ENCODE measurements at regions not wholly inside any gene's neighbourhood (a gene's known extent, or its start where the extent isn't known, plus 50 kb on each side); places are given as distances from the start of the nearest gene placed in this dataset.

DNA sequence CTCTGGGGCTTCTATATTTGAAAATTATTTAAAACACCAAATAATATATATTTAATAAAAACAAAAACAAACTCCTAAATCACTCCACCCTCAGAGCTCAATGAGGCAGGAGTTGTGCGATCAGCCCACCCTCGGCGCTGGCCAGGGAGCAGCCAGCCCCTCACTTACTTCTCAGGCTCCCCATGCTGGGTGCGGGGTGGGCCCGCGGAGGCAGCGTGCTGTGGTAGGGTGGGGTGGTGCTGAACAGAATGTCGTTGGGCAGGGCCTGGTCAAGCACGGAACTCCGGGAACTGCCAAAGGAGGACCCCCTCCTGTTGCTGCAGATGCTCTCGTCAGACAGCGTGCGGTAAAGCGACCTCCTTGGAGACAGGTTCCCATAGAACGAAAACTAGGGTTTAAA is 204.5 kb downstream of the SIPA1L2 start:
- H3K36me3 Mint-ChIP-seq (ENCODE audit: insufficient read depth, unreplicated experiment) = peaks cover 49% of the 10 kb centered on the region
- BruUV-seq (replicated peaks) = no TSS peak
- ChIA-PET CTCF (no interaction called here), POLR2A (no interaction called here)
- peaks cover 27% of the 10 kb centered on the region for H3K4me1 Mint-ChIP-seq (ENCODE audit: insufficient read depth, unreplicated experiment)
- no peaks in the 10 kb centered on the region for H3K9me3 Mint-ChIP-seq (ENCODE audit: unreplicated experiment)
- no peak overlapping the region for H3K4me3 Mint-ChIP-seq (ENCODE audit: unreplicated experiment)
- no peak for DNase-seq (ENCODE audit: unreplicated experiment)
- intact Hi-C loops (cut with micrococcal nuclease) = no loop called here
- H3K27me3 Mint-ChIP-seq (ENCODE audit: insufficient read depth, unreplicated experiment) = no peaks in the 10 kb centered on the region
- TF ChIP-seq, protein P1, sequence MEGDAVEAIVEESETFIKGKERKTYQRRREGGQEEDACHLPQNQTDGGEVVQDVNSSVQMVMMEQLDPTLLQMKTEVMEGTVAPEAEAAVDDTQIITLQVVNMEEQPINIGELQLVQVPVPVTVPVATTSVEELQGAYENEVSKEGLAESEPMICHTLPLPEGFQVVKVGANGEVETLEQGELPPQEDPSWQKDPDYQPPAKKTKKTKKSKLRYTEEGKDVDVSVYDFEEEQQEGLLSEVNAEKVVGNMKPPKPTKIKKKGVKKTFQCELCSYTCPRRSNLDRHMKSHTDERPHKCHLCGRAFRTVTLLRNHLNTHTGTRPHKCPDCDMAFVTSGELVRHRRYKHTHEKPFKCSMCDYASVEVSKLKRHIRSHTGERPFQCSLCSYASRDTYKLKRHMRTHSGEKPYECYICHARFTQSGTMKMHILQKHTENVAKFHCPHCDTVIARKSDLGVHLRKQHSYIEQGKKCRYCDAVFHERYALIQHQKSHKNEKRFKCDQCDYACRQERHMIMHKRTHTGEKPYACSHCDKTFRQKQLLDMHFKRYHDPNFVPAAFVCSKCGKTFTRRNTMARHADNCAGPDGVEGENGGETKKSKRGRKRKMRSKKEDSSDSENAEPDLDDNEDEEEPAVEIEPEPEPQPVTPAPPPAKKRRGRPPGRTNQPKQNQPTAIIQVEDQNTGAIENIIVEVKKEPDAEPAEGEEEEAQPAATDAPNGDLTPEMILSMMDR (IDR thresholded peaks at IDR 0.05; ENCODE audit: unreplicated experiment) = no peak
- H3K27ac Mint-ChIP-seq (ENCODE audit: low read depth, unreplicated experiment) = no peak overlapping the region

GRCh38 chr1:232423591-232423990 is 206.3 kb downstream of the SIPA1L2 start:
- H3K36me3 Mint-ChIP-seq (ENCODE audit: insufficient read depth, unreplicated experiment) = peaks cover 58% of the 10 kb centered on the region
- peaks cover 27% of the 10 kb centered on the region for H3K4me1 Mint-ChIP-seq (ENCODE audit: insufficient read depth, unreplicated experiment)
- no TSS peak for BruUV-seq (replicated peaks)
- peak overlapping the region; percentile 81 for H3K27ac Mint-ChIP-seq (ENCODE audit: low read depth, unreplicated experiment)
- TF ChIP-seq, protein P1 (IDR thresholded peaks at IDR 0.05; ENCODE audit: unreplicated experiment) = no peak
- peak; percentile 50 for DNase-seq (ENCODE audit: unreplicated experiment)
- H3K27me3 Mint-ChIP-seq (ENCODE audit: insufficient read depth, unreplicated experiment) = no peaks in the 10 kb centered on the region
- no peaks in the 10 kb centered on the region for H3K9me3 Mint-ChIP-seq (ENCODE audit: unreplicated experiment)
- POLR2A ChIA-PET = interaction anchor here (0.6 to 3.1 kb wide), 18 partner anchors 11 to 1085 kb away, joined by 3 to 17 read pairs (median 3); no protein-coding TSS in a partner anchor
- CTCF ChIA-PET = interaction anchor here (0.6 to 2.1 kb wide), 9 partner anchors 28 to 756 kb away, joined by 3 to 11 read pairs (median 3); no protein-coding TSS in a partner anchor
- intact Hi-C loops (cut with micrococcal nuclease) = loop anchor here (2.0 kb wide), 2 partner anchors 205 to 557 kb away; no protein-coding TSS in a partner anchor
- H3K4me3 Mint-ChIP-seq (ENCODE audit: unreplicated experiment) = no peak overlapping the region

- Mint-ChIP-seq H3K27ac (ENCODE audit: low read depth, unreplicated experiment) (peak overlapping the region; percentile 81), H3K4me3 (ENCODE audit: unreplicated experiment) (no peak overlapping the region), H3K4me1 (ENCODE audit: insufficient read depth, unreplicated experiment) (peaks cover 27% of the 10 kb centered on the region), H3K9me3 (ENCODE audit: unreplicated experiment) (no peaks in the 10 kb centered on the region), H3K27me3 (ENCODE audit: insufficient read depth, unreplicated experiment) (no peaks in the 10 kb centered on the region), H3K36me3 (ENCODE audit: insufficient read depth, unreplicated experiment) (peaks cover 51% of the 10 kb centered on the region)
- TF ChIP-seq, protein P1 (IDR thresholded peaks at IDR 0.05; ENCODE audit: unreplicated experiment) = no peak
- intact Hi-C loops (cut with micrococcal nuclease) = loop anchor here (2.0 kb wide), 2 partner anchors 206 to 556 kb away; no protein-coding TSS in a partner anchor
- BruUV-seq (replicated peaks) = no TSS peak
- POLR2A ChIA-PET = interaction anchor here (0.7 to 3.1 kb wide), 16 partner anchors 10 to 295 kb away, joined by 3 to 17 read pairs (median 6); no protein-coding TSS in a partner anchor
- CTCF ChIA-PET = interaction anchor here (0.5 to 1.8 kb wide), 12 partner anchors 18 to 697 kb away, joined by 3 to 9 read pairs (median 4); no protein-coding TSS in a partner anchor
- peak; percentile 94 for DNase-seq (ENCODE audit: unreplicated experiment)
These were observed 207.0 kb downstream of the SIPA1L2 start for GRCh38 chr1:232422898-232423297.

GRCh38 chr1:232422098-232422497 is 207.8 kb downstream of the SIPA1L2 start:
- Mint-ChIP-seq H3K27ac (ENCODE audit: low read depth, unreplicated experiment) (peak overlapping the region; percentile 81), H3K4me1 (ENCODE audit: insufficient read depth, unreplicated experiment) (peaks cover 27% of the 10 kb centered on the region), H3K9me3 (ENCODE audit: unreplicated experiment) (no peaks in the 10 kb centered on the region), H3K36me3 (ENCODE audit: insufficient read depth, unreplicated experiment) (peaks cover 43% of the 10 kb centered on the region), H3K4me3 (ENCODE audit: unreplicated experiment) (no peak overlapping the region), H3K27me3 (ENCODE audit: insufficient read depth, unreplicated experiment) (no peaks in the 10 kb centered on the region)
- ChIA-PET POLR2A (interaction anchor here (0.6 to 3.1 kb wide), 17 partner anchors 10 to 555 kb away, joined by 3 to 17 read pairs (median 5); no protein-coding TSS in a partner anchor), CTCF (interaction anchor here (0.6 to 1.8 kb wide), 5 partner anchors 19 to 555 kb away, joined by 3 to 9 read pairs (median 3); no protein-coding TSS in a partner anchor)
- DNase-seq (ENCODE audit: unreplicated experiment) = peak; percentile 61
- intact Hi-C loops (cut with micrococcal nuclease) = loop anchor here (2.0 kb wide), 2 partner anchors 207 to 555 kb away; no protein-coding TSS in a partner anchor
- BruUV-seq (replicated peaks) = no TSS peak
- TF ChIP-seq, protein P1 (IDR thresholded peaks at IDR 0.05; ENCODE audit: unreplicated experiment) = no peak

Data from MCF 10A (cell line).